ENCODE measurements at regions not wholly inside any gene's neighbourhood (a gene's known extent, or its start where the extent isn't known, plus 50 kb on each side); places are given as distances from the start of the nearest gene placed in this dataset.
"Not testable (repeated sequence)": the region's sequence is repeated elsewhere in the genome, so short reads cannot be mapped to it uniquely, and the experiment has no call there.

- H3K4me3 Mint-ChIP-seq (ENCODE audit: low read depth) = no peak overlapping the region
- no peaks in the 10 kb centered on the region for H3K4me1 Mint-ChIP-seq (ENCODE audit: low read depth)
- peaks cover 45% of the 10 kb centered on the region for H3K27me3 Mint-ChIP-seq
- H3K36me3 Mint-ChIP-seq (ENCODE audit: insufficient read depth) = no peaks in the 10 kb centered on the region
- no peaks in the 10 kb centered on the region for H3K9me3 Mint-ChIP-seq (ENCODE audit: low read depth)
- no peak for TF ChIP-seq CTCF (IDR thresholded peaks at IDR 0.05; ENCODE audit: unreplicated experiment)
- DNase-seq (ENCODE audit: low spot score, unreplicated experiment) = no peak
- H3K27ac Mint-ChIP-seq = no peak overlapping the region
Observed at GRCh38 chr16:86885139-86885538, 306.8 kb downstream of the FOXL1 start.

- H3K4me3 Mint-ChIP-seq (ENCODE audit: low read depth) = no peak overlapping the region
- no peak overlapping the region for H3K27ac Mint-ChIP-seq
- no peaks in the 10 kb centered on the region for H3K4me1 Mint-ChIP-seq (ENCODE audit: low read depth)
- H3K9me3 Mint-ChIP-seq (ENCODE audit: low read depth) = no peaks in the 10 kb centered on the region
- peaks cover 34% of the 10 kb centered on the region for H3K27me3 Mint-ChIP-seq
- TF ChIP-seq CTCF (IDR thresholded peaks at IDR 0.05; ENCODE audit: unreplicated experiment) = no peak
- H3K36me3 Mint-ChIP-seq (ENCODE audit: insufficient read depth) = no peaks in the 10 kb centered on the region
- no peak for DNase-seq (ENCODE audit: low spot score, unreplicated experiment)
Observed at GRCh38 chr16:86886651-86887050, 308.3 kb downstream of the FOXL1 start.

GRCh38 chr16:86887416-86887815, 309.1 kb downstream of the FOXL1 start:
- DNase-seq (ENCODE audit: low spot score, unreplicated experiment) = no peak
- no peaks in the 10 kb centered on the region for H3K9me3 Mint-ChIP-seq (ENCODE audit: low read depth)
- TF ChIP-seq CTCF (IDR thresholded peaks at IDR 0.05; ENCODE audit: unreplicated experiment) = no peak
- no peak overlapping the region for H3K4me3 Mint-ChIP-seq (ENCODE audit: low read depth)
- H3K36me3 Mint-ChIP-seq (ENCODE audit: insufficient read depth) = no peaks in the 10 kb centered on the region
- no peak overlapping the region for H3K27ac Mint-ChIP-seq
- H3K4me1 Mint-ChIP-seq (ENCODE audit: low read depth) = no peaks in the 10 kb centered on the region
- H3K27me3 Mint-ChIP-seq = peaks cover 28% of the 10 kb centered on the region

GRCh38 chr16:86888231-86889053, 310.1 kb downstream of the FOXL1 start:
- TF ChIP-seq CTCF (IDR thresholded peaks at IDR 0.05; ENCODE audit: unreplicated experiment) = no peak
- H3K36me3 Mint-ChIP-seq (ENCODE audit: insufficient read depth) = no peaks in the 10 kb centered on the region
- no peak overlapping the region for H3K4me3 Mint-ChIP-seq (ENCODE audit: low read depth)
- no peak overlapping the region for H3K27ac Mint-ChIP-seq
- DNase-seq (ENCODE audit: low spot score, unreplicated experiment) = no peak
- H3K9me3 Mint-ChIP-seq (ENCODE audit: low read depth) = no peaks in the 10 kb centered on the region
- H3K27me3 Mint-ChIP-seq = peaks cover 28% of the 10 kb centered on the region
- no peaks in the 10 kb centered on the region for H3K4me1 Mint-ChIP-seq (ENCODE audit: low read depth)

- DNase-seq (ENCODE audit: low spot score, unreplicated experiment); H3K9me3 Mint-ChIP-seq (ENCODE audit: low read depth); H3K4me1 Mint-ChIP-seq (ENCODE audit: low read depth): not testable (repeated sequence)
Observed at GRCh38 chr16:86889054-86889366, 310.7 kb downstream of the FOXL1 start.

GRCh38 chr16:86889974-86890373, 311.6 kb downstream of the FOXL1 start:
- no peak overlapping the region for H3K4me3 Mint-ChIP-seq (ENCODE audit: low read depth)
- DNase-seq (ENCODE audit: low spot score, unreplicated experiment) = no peak
- no peak overlapping the region for H3K27ac Mint-ChIP-seq
- H3K4me1 Mint-ChIP-seq (ENCODE audit: low read depth) = no peaks in the 10 kb centered on the region
- peaks cover 33% of the 10 kb centered on the region for H3K27me3 Mint-ChIP-seq
- H3K36me3 Mint-ChIP-seq (ENCODE audit: insufficient read depth) = no peaks in the 10 kb centered on the region
- TF ChIP-seq CTCF (IDR thresholded peaks at IDR 0.05; ENCODE audit: unreplicated experiment) = no peak
- no peaks in the 10 kb centered on the region for H3K9me3 Mint-ChIP-seq (ENCODE audit: low read depth)

More at GRCh38 chr16:86889054-86889366, 310.7 kb downstream of the FOXL1 start:
- not testable (repeated sequence) for H3K4me3 Mint-ChIP-seq (ENCODE audit: low read depth); H3K36me3 Mint-ChIP-seq (ENCODE audit: insufficient read depth); H3K27ac Mint-ChIP-seq
- peaks cover 28% of the 10 kb centered on the region for H3K27me3 Mint-ChIP-seq
